ENCODE measurements at regions not wholly inside any gene's neighbourhood (a gene's known extent, or its start where the extent isn't known, plus 50 kb on each side); places are given as distances from the start of the nearest gene placed in this dataset.
A peak's percentile ranks its signal among the peaks of the same experiment; 100 is the strongest.

GRCh38 chr9:94166236-94166975 lies 82.1 kb downstream of the PTPDC1 start:
- peak; percentile 99 for DNase-seq (ENCODE audit: low spot score)
- TF ChIP-seq CTCF (conservative IDR thresholded peaks at IDR 0.05; ENCODE audit: low read depth) = no peak
- H3K27ac ChIP-seq = peak overlapping the region; percentile 99
- ChIA-PET POLR2A (ENCODE audit: low non-redundant PET) (interaction anchor here (1.0 kb wide), 1 partner anchor 45 kb away, joined by 3 read pairs; no protein-coding TSS in a partner anchor), CTCF (interaction anchor here (0.5 kb wide), 1 partner anchor 40 kb away, joined by 3 read pairs; no protein-coding TSS in a partner anchor)

- ChIA-PET POLR2A (ENCODE audit: low non-redundant PET) (interaction anchor here (1.0 kb wide), 1 partner anchor 46 kb away, joined by 3 read pairs; no protein-coding TSS in a partner anchor), CTCF (interaction anchor here (0.5 kb wide), 1 partner anchor 40 kb away, joined by 3 read pairs; no protein-coding TSS in a partner anchor)
- TF ChIP-seq CTCF (conservative IDR thresholded peaks at IDR 0.05; ENCODE audit: low read depth) = no peak
- no peak for DNase-seq (ENCODE audit: low spot score)
- peak overlapping the region; percentile 99 for H3K27ac ChIP-seq
These were observed 82.7 kb downstream of the PTPDC1 start for GRCh38 chr9:94166976-94167346.

- no peak for DNase-seq (ENCODE audit: low spot score)
- ChIA-PET CTCF (interaction anchor here (0.5 kb wide), 1 partner anchor 41 kb away, joined by 3 read pairs; no protein-coding TSS in a partner anchor), POLR2A (ENCODE audit: low non-redundant PET) (no interaction called here)
- peak overlapping the region; percentile 99 for H3K27ac ChIP-seq
- TF ChIP-seq CTCF (conservative IDR thresholded peaks at IDR 0.05; ENCODE audit: low read depth) = no peak
These were observed 83.2 kb downstream of the PTPDC1 start for GRCh38 chr9:94167376-94167890.

- no peak overlapping the region for H3K27ac ChIP-seq
- CTCF ChIA-PET = interaction anchor here (0.5 to 1.6 kb wide), 4 partner anchors 58 to 720 kb away, joined by 3 to 6 read pairs (median 4); no protein-coding TSS in a partner anchor
- DNase-seq (ENCODE audit: low spot score) = peak; percentile 43
- TF ChIP-seq CTCF (conservative IDR thresholded peaks at IDR 0.05; ENCODE audit: low read depth) = no peak
- POLR2A ChIA-PET (ENCODE audit: low non-redundant PET) = no interaction called here
These were observed 84.1 kb downstream of the PTPDC1 start for GRCh38 chr9:94168203-94169000.

GRCh38 chr9:94169968-94170367 lies 85.7 kb downstream of the PTPDC1 start:
- ChIA-PET CTCF (interaction anchor here (0.6 kb wide), 1 partner anchor 947 kb away, joined by 3 read pairs; no protein-coding TSS in a partner anchor), POLR2A (ENCODE audit: low non-redundant PET) (no interaction called here)
- no peak for TF ChIP-seq CTCF (conservative IDR thresholded peaks at IDR 0.05; ENCODE audit: low read depth)
- no peak overlapping the region for H3K27ac ChIP-seq
- no peak for DNase-seq (ENCODE audit: low spot score)

- no peak for DNase-seq (ENCODE audit: low spot score)
- no peak for TF ChIP-seq CTCF (conservative IDR thresholded peaks at IDR 0.05; ENCODE audit: low read depth)
- ChIA-PET CTCF (interaction anchor here (0.9 kb wide), 1 partner anchor 76 kb away, joined by 3 read pairs; no protein-coding TSS in a partner anchor), POLR2A (ENCODE audit: low non-redundant PET) (no interaction called here)
- no peak overlapping the region for H3K27ac ChIP-seq
These were observed 85.5 kb upstream of the ZNF169 start for GRCh38 chr9:94173632-94174031.
